ENCODE measurements at regions not wholly inside any gene's neighbourhood (a gene's known extent, or its start where the extent isn't known, plus 50 kb on each side); places are given as distances from the start of the nearest gene placed in this dataset.

DNA sequence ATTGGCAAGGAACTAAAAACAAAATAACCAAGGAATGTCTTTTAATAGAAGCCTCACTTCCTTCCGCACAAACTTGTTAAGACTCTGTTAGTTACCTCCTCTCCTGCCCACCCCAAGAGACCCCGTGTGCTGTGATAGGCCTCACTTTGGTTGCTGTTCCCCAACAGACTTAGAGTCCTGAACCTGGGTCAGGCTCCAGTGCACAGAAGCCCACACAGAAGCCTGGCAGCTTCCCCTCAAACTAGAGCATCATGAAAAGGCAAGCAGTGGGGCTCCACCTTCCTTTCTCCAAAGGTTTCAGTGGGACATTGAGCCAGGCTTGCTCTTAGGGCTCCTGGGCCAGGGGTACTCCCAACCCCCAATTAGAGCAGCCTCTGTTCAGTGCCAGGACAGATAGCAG is 230.5 kb downstream of the ESM1 start:
- H3K4me3 ChIP-seq, result no peak overlapping the region
- DNase-seq, result peak in 1 of 3 donors; percentile 72
- H3K27me3 ChIP-seq, result no peaks in the 10 kb centered on the region
- H3K36me3 ChIP-seq, result no peaks in the 10 kb centered on the region
- H3K27ac ChIP-seq, result peak overlapping the region in 1 of 4 donors; percentile 66
- H3K4me1 ChIP-seq, result no peaks in the 10 kb centered on the region
- no peaks in the 10 kb centered on the region for H3K9me3 ChIP-seq
- TF ChIP-seq POLR2A (IDR thresholded peaks at IDR 0.05), result no peak
- TF ChIP-seq, protein P1, sequence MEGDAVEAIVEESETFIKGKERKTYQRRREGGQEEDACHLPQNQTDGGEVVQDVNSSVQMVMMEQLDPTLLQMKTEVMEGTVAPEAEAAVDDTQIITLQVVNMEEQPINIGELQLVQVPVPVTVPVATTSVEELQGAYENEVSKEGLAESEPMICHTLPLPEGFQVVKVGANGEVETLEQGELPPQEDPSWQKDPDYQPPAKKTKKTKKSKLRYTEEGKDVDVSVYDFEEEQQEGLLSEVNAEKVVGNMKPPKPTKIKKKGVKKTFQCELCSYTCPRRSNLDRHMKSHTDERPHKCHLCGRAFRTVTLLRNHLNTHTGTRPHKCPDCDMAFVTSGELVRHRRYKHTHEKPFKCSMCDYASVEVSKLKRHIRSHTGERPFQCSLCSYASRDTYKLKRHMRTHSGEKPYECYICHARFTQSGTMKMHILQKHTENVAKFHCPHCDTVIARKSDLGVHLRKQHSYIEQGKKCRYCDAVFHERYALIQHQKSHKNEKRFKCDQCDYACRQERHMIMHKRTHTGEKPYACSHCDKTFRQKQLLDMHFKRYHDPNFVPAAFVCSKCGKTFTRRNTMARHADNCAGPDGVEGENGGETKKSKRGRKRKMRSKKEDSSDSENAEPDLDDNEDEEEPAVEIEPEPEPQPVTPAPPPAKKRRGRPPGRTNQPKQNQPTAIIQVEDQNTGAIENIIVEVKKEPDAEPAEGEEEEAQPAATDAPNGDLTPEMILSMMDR (IDR thresholded peaks at IDR 0.05), result no peak

DNA sequence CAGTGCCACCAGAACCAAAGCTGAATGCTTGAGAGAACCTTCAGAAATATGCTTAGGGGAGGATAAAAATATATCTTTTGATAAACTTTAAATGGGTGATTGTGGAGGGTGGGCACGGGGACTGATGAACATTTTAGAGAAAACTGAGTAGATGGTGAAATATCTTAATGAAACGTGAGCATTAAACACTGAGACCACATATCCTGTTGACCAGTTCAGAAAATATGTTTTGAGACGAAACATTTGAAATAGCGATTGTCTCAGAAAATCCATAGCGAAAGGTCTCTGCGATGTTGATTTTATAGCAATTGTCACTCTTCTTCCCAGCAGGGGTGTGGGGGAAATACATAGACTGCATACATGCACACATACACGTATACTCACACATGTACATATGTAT is 231.0 kb downstream of the ESM1 start:
- Histone ChIP-seq H3K27ac (peak overlapping the region in 1 of 4 donors; percentile 66), H3K4me3 (no peak overlapping the region), H3K9me3 (no peaks in the 10 kb centered on the region), H3K27me3 (no peaks in the 10 kb centered on the region), H3K36me3 (no peaks in the 10 kb centered on the region), H3K4me1 (no peaks in the 10 kb centered on the region)
- no peak for TF ChIP-seq POLR2A (IDR thresholded peaks at IDR 0.05)
- TF ChIP-seq, protein P1 (IDR thresholded peaks at IDR 0.05), result no peak
- no peak for DNase-seq

DNA sequence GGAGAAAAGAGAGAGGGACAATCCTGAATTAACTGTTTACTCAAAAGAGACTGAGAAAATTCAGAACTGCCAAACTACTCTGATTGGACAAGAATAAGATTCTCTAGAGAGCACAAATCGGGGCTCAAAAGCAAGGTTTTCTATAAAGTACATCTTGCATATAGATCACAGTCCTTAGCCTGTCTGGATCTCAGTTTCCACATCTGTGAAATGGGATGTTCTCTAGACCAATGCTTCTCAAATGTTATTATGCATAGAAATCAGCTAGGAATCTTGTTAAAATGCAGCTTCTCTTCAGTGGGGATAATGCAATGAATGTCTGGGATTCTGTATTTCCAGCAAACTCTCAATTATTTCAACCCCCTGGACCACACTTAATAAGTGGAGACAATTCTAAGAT is 231.6 kb downstream of the ESM1 start:
- no peak overlapping the region for H3K4me3 ChIP-seq
- no peak for DNase-seq
- no peaks in the 10 kb centered on the region for H3K27me3 ChIP-seq
- TF ChIP-seq POLR2A (IDR thresholded peaks at IDR 0.05), result no peak
- TF ChIP-seq, protein P1 (IDR thresholded peaks at IDR 0.05), result no peak
- H3K9me3 ChIP-seq, result no peaks in the 10 kb centered on the region
- H3K27ac ChIP-seq, result peak overlapping the region in 1 of 4 donors; percentile 66
- no peaks in the 10 kb centered on the region for H3K36me3 ChIP-seq
- H3K4me1 ChIP-seq, result no peaks in the 10 kb centered on the region

DNA sequence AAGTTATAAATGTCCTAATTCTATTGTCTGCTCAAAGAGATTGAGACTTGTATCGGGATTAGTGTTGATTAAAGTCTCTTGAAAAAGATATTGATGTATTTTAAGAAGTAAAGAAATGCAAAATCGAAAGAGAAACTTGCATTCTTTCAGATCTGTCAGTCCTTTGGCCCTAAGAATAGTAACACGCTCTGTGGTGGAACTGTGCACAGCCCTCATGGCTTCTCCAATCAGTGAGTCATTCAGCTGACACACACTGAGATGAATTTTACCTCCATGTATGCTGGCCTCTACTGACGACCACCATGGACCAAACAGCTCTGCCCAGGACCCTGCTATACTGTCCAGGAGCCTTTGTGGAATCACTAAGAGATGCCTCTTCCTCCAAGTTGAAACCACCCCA is 232.4 kb downstream of the ESM1 start:
- peak in 1 of 3 donors; percentile 60 for DNase-seq
- no peak overlapping the region for H3K4me3 ChIP-seq
- no peaks in the 10 kb centered on the region for H3K36me3 ChIP-seq
- no peaks in the 10 kb centered on the region for H3K27me3 ChIP-seq
- TF ChIP-seq, protein P1 (IDR thresholded peaks at IDR 0.05), result no peak
- no peak for TF ChIP-seq POLR2A (IDR thresholded peaks at IDR 0.05)
- H3K4me1 ChIP-seq, result no peaks in the 10 kb centered on the region
- peak overlapping the region in 2 of 4 donors; percentile 7 to 66 for H3K27ac ChIP-seq
- no peaks in the 10 kb centered on the region for H3K9me3 ChIP-seq

DNA sequence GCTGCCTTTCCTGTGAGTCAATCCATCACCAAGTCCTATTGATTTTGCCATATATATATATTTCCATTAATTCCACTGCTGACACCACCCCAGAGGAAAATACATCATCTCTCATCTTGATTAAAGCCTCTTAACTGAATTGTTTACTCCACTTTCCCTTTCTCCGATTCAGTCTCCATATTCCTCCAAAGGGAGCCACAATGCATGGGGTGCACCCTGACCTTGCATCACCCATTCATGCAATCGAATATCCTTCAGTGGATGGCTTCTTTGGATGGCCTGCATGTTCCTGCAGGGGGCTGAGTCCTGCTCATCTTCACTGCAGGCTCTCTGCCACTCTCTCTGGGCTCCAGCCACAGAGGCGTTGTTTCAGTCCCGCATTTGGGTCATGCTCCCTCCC is 231.0 kb downstream of the SNX18 start:
- Histone ChIP-seq H3K4me3 (no peak overlapping the region), H3K36me3 (no peaks in the 10 kb centered on the region), H3K9me3 (no peaks in the 10 kb centered on the region), H3K27me3 (no peaks in the 10 kb centered on the region), H3K27ac (no peak overlapping the region), H3K4me1 (peaks cover 0 to 11% (median 7%) of the 10 kb centered on the region in 4 donors)
- no peak for TF ChIP-seq POLR2A (IDR thresholded peaks at IDR 0.05)
- TF ChIP-seq, protein P1 (IDR thresholded peaks at IDR 0.05), result no peak
- no peak for DNase-seq

Data from Peyer's patch (tissue), 4 donors.